ENCODE measurements at regions not wholly inside any gene's neighbourhood (a gene's known extent, or its start where the extent isn't known, plus 50 kb on each side); places are given as distances from the start of the nearest gene placed in this dataset.

DNA sequence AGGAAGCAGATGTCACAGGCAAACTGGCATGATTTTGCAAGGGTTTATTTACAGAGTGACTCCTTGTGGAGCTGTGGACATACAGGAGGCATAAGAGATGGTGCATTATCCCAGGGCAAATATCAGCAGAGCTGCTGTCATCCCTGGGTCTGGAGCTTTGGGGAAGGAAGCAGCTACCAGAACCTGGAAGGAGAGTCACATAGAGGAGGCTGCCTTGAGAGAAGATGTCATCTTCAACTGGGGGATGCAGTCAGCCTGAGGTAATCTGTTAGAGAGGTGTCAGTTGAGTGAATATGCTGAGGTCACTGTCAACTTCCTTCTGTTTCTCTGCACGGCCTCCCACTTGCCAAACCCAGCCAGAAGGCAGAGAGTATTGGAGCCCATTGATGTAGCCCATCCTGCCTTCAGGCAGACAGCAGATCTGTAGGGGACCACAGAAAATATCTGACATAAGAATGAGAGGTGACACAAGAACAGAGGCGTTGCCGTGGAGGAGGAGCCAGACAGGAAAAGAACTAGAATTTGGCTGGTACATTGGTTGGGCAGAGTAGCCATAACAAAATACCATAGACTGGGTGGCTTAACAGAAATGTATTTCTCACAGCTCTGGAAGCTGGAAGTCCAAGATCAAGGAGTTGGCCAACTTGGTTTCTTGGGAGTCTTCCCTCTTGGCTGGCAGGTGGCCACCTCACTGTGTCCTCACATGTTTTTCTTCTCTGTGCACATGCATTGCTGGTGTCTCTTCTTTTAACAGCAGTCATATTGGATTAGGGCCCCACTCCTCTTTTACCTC, 102.8 kb downstream of the SNX18 start:
- TF ChIP-seq EZH2phosphoT487 (IDR thresholded peaks at IDR 0.05; ENCODE audit: unreplicated experiment): no peak
- TF ChIP-seq, protein P1, sequence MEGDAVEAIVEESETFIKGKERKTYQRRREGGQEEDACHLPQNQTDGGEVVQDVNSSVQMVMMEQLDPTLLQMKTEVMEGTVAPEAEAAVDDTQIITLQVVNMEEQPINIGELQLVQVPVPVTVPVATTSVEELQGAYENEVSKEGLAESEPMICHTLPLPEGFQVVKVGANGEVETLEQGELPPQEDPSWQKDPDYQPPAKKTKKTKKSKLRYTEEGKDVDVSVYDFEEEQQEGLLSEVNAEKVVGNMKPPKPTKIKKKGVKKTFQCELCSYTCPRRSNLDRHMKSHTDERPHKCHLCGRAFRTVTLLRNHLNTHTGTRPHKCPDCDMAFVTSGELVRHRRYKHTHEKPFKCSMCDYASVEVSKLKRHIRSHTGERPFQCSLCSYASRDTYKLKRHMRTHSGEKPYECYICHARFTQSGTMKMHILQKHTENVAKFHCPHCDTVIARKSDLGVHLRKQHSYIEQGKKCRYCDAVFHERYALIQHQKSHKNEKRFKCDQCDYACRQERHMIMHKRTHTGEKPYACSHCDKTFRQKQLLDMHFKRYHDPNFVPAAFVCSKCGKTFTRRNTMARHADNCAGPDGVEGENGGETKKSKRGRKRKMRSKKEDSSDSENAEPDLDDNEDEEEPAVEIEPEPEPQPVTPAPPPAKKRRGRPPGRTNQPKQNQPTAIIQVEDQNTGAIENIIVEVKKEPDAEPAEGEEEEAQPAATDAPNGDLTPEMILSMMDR (conservative IDR thresholded peaks at IDR 0.05; ENCODE audit: low read depth in 2 of 2): no peak
- TF ChIP-seq, protein P2, sequence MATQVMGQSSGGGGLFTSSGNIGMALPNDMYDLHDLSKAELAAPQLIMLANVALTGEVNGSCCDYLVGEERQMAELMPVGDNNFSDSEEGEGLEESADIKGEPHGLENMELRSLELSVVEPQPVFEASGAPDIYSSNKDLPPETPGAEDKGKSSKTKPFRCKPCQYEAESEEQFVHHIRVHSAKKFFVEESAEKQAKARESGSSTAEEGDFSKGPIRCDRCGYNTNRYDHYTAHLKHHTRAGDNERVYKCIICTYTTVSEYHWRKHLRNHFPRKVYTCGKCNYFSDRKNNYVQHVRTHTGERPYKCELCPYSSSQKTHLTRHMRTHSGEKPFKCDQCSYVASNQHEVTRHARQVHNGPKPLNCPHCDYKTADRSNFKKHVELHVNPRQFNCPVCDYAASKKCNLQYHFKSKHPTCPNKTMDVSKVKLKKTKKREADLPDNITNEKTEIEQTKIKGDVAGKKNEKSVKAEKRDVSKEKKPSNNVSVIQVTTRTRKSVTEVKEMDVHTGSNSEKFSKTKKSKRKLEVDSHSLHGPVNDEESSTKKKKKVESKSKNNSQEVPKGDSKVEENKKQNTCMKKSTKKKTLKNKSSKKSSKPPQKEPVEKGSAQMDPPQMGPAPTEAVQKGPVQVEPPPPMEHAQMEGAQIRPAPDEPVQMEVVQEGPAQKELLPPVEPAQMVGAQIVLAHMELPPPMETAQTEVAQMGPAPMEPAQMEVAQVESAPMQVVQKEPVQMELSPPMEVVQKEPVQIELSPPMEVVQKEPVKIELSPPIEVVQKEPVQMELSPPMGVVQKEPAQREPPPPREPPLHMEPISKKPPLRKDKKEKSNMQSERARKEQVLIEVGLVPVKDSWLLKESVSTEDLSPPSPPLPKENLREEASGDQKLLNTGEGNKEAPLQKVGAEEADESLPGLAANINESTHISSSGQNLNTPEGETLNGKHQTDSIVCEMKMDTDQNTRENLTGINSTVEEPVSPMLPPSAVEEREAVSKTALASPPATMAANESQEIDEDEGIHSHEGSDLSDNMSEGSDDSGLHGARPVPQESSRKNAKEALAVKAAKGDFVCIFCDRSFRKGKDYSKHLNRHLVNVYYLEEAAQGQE (IDR thresholded peaks at IDR 0.05; ENCODE audit: unreplicated experiment): no peak
- TF ChIP-seq CREB1 (CRISPR knock-in tag; IDR thresholded peaks at IDR 0.05; ENCODE audit: low read depth): no peak
- TF ChIP-seq STAT1 (IDR thresholded peaks at IDR 0.05; ENCODE audit: unreplicated experiment): no peak
- TF ChIP-seq JUNB (IDR thresholded peaks at IDR 0.05; ENCODE audit: unreplicated experiment): no peak
- TF ChIP-seq POLR2AphosphoS5 (IDR thresholded peaks at IDR 0.05; ENCODE audit: low read depth): no peak
- no peak for TF ChIP-seq EZH2 (IDR thresholded peaks at IDR 0.05; ENCODE audit: low read depth, unreplicated experiment)
- no peak for TF ChIP-seq ZNF114 (CRISPR knock-in tag; IDR thresholded peaks at IDR 0.05)
- no peak for TF ChIP-seq ZNF331 (CRISPR knock-in tag; IDR thresholded peaks at IDR 0.05; ENCODE audit: low read depth)
- TF ChIP-seq, protein P3, sequence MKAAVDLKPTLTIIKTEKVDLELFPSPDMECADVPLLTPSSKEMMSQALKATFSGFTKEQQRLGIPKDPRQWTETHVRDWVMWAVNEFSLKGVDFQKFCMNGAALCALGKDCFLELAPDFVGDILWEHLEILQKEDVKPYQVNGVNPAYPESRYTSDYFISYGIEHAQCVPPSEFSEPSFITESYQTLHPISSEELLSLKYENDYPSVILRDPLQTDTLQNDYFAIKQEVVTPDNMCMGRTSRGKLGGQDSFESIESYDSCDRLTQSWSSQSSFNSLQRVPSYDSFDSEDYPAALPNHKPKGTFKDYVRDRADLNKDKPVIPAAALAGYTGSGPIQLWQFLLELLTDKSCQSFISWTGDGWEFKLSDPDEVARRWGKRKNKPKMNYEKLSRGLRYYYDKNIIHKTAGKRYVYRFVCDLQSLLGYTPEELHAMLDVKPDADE (IDR thresholded peaks at IDR 0.05): no peak

Measured in GM23338 (cell line).